SW480 (cell line): ENCODE measurements at regions not wholly inside any gene's neighbourhood (a gene's known extent, or its start where the extent isn't known, plus 50 kb on each side); places are given as distances from the start of the nearest gene placed in this dataset.
A peak's percentile ranks its signal among the peaks of the same experiment; 100 is the strongest.

ENCODE experiments used
- DNase-seq: peaks from one replicate; pipeline ENCODE4 v3.0.0-alpha.2; 2016; ENCODE audit warnings: low spot score

- no peak for DNase-seq
Observed at GRCh38 chr1:224504297-224505041, 69.9 kb upstream of the WDR26 start.

DNA sequence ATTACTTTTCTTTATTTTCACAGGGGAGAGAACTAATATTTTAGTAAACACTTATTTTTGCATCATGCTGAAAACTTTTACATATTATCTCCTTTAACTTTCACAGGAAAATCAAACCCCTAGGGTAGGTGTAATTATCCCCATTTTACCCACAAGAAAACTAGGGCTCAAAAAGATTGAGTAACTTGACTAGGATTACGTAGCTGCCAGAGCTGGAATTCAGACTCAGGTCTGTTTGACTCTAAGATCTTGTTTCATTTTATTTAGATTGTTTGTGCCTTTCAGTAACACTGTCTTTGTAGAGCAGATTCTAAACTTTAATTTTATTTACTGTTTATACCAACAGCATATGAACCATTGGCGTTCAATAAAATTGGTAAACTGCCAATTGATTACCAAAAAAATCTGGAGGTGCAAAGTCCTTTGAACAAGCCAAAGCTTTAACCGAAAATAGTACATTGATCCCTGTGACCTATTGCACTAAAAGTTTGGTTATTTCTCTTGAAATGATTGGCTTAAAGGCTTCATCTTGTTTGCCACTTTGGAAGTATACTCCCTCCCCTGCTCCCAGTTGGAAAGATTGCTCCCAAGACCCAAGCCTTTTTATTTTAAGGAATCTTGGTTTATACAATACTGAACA is 71.0 kb upstream of the WDR26 start:
- DNase-seq, result no peak

GRCh38 chr1:224506141-224506814 is 71.7 kb upstream of the WDR26 start:
- no peak for DNase-seq

GRCh38 chr1:224507771-224508523 is 73.3 kb upstream of the WDR26 start:
- DNase-seq, result no peak

GRCh38 chr1:224509907-224510306 is 75.3 kb upstream of the WDR26 start:
- no peak for DNase-seq

- no peak for DNase-seq
Observed at GRCh38 chr1:224510880-224511645, 76.5 kb upstream of the WDR26 start.

DNA sequence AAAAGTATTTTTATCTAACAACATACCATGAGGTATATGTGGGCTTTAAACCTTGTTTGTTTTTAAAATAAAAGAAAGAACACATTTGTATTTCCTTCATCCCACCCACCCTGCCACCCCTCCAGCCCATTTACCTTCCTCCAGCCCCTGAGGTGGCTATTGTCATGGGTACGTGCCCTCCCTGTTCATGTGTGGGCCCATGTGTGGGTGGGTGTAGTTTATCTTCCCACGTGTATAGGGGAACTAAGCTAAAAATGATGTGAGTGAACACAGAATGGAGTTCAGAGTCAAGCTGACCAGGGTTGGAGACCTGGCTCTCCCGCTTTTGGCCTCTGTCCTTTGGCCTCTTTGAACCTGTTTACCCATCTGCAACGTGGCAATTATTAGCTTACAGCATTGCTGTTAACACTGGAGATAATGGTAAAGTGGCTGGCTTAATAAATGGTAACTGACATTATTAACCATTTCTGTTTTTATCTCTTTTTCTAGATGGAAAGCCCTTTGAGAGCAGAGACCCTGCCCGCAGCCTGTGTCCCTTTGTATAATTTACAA is 78.1 kb upstream of the WDR26 start:
- DNase-seq, result no peak

DNA sequence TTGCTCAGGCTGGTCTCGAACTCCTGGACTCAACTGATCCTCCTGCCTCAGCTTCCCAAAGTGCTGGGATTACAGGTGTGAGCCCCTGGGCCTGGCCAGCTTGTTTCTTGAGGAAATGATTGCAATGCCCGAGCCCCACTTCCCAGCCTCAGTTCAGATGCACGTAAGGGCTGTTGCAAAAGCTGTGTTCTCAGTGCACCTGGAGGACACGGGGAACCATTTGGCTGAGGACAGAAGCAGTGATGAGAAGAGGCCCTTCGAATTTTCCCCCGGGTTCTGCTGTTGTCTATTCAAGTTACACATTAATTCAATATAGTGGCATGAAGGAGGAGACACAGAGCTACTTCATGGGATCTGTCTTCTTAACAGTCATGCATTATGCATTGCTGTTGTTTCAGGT is 78.8 kb upstream of the WDR26 start:
- no peak for DNase-seq

GRCh38 chr1:224513787-224514209 is 79.2 kb upstream of the WDR26 start:
- peak; percentile 68 for DNase-seq

DNA sequence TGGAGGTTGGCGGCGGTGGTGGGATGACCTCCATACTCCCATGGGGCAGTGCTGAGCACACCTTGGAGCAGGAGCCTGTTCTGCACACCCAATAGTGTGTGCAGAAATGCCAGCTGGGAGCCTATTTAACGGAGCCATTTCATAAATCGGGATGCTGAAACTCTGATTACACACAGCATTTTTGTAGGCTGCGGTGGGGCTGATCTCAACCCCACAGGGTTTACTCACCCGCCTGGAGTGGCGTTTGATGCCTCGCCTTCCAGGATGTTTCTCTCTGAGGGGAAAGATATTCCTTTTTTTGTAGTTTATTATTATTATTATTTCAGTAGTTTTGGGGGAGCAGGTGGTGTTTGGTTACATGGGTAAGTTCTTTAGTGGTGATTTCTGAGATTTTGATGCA is 82.6 kb upstream of the WDR26 start:
- no peak for DNase-seq

- DNase-seq, result no peak
Observed at GRCh38 chr1:224518528-224518927, 83.9 kb upstream of the WDR26 start.

GRCh38 chr1:224519874-224520273 is 85.3 kb upstream of the WDR26 start:
- DNase-seq, result no peak

GRCh38 chr1:224520808-224521207 is 86.2 kb upstream of the WDR26 start:
- DNase-seq, result no peak

DNA sequence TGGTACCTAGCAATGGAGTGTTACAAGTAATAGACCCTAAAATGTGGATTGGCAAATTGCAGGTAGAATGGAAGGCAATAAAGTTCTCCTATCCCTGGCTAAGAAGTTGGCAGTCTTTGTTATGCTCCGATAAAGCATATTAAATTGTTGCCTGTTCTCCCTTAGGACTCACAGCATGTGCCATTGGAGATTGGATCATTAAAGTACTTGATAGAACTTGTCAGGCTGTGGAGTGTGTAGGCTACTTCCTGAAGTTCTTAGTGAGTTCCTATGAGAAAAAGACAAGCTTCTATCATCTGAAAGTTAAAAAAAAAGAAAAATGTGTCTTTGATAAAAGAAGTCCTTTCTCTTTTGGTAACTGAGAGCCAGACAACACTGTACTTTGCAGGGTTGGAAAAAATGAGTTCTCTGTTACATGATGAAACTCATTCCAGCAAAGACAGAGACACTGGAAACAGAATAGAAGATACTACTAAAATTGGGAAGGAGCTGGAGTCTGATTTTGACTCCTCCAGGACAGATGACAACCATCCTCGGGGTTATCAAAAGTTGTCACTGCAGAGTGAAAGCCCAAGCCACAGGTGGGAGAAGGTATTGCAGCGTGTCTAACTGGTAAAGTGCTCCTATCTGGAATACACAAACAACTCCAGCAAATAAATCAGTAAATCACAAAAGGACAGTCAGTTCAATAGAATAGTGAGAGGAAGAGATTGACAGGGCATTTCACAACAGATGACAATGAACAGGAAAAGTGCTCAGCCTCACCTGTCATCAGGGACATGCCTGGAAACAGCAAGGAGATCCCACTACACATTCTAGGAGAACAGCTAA is 87.5 kb upstream of the WDR26 start:
- DNase-seq, result no peak

DNA sequence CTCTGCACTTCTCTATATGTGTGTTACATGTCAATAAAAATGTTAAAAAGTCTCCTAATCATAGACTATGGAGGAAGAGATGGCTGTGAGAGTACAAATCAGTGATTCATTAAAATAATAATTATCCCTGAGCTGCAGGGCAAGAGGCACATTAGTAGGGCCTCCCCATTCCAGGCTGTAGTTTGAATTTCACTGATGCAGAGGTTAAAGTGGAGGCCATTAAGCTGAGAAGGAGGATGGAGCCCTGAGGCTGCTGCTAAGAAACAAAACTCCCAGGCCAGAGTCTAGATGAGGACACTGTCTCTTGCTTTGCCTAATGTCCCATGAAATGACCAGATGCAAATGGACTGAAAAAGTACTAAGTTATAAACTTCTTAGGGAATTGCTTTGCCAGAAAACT is 89.1 kb upstream of the WDR26 start:
- no peak for DNase-seq

GRCh38 chr1:224524679-224525078 is 90.1 kb upstream of the WDR26 start:
- DNase-seq, result no peak

- no peak for DNase-seq
Observed at GRCh38 chr1:224525411-224526040, 90.6 kb upstream of the CNIH3 start.

GRCh38 chr1:224526771-224527170 is 89.3 kb upstream of the CNIH3 start:
- DNase-seq, result no peak

DNA sequence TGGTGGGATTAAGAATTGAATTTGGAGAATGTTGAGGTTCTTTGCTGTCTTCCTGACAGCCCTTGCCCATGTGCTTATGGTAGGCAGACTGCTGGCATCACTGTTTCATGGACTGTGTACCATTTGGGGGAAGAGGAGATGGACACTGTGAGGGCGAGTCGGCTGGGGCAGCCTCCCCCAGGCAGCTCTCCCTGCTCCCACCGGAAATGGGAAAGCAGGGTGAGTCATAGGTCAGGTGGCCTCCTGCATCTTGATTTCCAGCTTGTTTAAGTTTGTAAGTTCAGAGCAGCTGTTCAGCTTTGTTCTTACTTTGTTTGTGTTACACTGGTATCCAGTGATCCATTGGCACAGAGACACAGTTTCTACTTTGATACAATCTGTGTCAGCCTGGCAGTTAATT is 87.2 kb upstream of the CNIH3 start:
- peak; percentile 47 for DNase-seq

- DNase-seq, result no peak
Observed at GRCh38 chr1:224529844-224530243, 86.3 kb upstream of the CNIH3 start.
